ENCODE measurements at regions not wholly inside any gene's neighbourhood (a gene's known extent, or its start where the extent isn't known, plus 50 kb on each side); places are given as distances from the start of the nearest gene placed in this dataset.

- DNase-seq (ENCODE audit: low read depth in 2 of 2), result no peak
Observed at GRCh38 chr9:21564175-21564574, 82.1 kb upstream of the IFNE start.

- DNase-seq (ENCODE audit: low read depth in 2 of 2), result no peak
Observed at GRCh38 chr9:21565155-21565554, 83.0 kb upstream of the IFNE start.

DNA sequence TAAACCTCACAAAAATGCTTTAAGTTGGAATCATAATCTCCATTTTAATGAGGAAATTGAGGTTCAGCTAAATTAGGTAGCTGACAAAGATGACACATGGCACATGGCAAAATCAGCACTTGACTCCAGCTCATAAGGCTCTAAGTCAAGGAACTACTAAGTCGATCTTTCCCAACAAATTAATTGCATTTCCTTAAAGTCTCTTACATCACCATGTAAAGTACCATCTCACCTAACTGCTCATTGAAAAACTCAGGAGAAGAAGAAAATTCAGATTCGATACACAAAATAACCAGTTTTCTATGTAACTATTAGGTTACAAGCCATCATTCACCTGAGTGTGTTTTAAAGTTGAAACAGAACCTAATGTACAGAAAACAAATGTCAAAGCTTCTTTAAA, 85.8 kb upstream of the IFNE start:
- no peak for DNase-seq (ENCODE audit: low read depth in 2 of 2)

DNA sequence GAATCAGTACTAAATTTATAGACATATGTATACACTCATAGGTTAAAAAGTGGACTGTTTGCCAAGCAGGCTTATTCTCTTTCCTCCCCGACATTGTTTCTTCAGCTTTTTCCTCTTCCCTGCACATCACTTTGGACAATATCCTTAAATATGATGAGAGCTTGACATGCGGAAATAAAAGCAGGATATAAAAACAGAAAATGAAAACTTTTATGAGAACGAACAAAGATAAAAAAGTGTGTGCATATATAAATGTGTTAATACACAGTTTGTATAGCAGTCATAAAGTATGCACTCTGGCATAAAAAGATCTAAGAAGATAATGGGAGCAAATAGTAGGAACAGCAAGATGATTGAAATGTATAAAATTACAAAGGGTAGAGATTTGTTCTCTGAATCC, 86.4 kb upstream of the IFNE start:
- DNase-seq (ENCODE audit: low read depth in 2 of 2), result no peak

GRCh38 chr9:21569721-21570120, 87.6 kb upstream of the IFNE start:
- no peak for DNase-seq (ENCODE audit: low read depth in 2 of 2)

DNA sequence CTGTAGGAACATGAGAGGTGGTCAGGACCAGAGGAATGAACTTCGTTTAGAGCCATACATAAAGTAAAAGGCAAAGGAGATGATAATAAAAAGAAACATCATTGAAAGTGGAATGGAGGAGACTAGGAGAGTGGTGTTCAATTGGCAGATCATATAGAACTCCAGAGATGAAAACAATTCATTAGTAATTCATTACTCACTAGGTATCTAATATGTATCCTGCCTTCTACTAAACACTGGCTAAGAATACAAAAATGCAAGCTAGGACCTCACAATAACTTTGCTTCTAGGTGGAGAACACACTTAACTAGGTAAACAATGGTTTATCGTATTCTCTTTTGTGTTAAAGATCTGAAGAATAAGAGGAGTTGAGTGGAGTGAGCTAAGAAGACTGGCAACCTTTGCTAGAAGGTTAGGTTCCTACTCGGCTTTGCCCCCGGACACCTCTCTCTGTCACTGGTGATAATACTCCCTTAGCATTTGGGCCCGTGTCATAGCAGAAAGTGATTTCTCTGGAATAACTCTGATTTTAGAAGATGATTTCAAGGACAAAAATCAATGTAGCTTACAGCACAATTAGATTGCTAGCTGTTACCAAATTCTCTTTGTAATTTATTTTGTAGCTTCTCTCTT, 88.6 kb upstream of the IFNE start:
- no peak for DNase-seq (ENCODE audit: low read depth in 2 of 2)

GRCh38 chr9:21574261-21574660, 92.1 kb upstream of the IFNE start:
- DNase-seq (ENCODE audit: low read depth in 2 of 2), result no peak

DNA sequence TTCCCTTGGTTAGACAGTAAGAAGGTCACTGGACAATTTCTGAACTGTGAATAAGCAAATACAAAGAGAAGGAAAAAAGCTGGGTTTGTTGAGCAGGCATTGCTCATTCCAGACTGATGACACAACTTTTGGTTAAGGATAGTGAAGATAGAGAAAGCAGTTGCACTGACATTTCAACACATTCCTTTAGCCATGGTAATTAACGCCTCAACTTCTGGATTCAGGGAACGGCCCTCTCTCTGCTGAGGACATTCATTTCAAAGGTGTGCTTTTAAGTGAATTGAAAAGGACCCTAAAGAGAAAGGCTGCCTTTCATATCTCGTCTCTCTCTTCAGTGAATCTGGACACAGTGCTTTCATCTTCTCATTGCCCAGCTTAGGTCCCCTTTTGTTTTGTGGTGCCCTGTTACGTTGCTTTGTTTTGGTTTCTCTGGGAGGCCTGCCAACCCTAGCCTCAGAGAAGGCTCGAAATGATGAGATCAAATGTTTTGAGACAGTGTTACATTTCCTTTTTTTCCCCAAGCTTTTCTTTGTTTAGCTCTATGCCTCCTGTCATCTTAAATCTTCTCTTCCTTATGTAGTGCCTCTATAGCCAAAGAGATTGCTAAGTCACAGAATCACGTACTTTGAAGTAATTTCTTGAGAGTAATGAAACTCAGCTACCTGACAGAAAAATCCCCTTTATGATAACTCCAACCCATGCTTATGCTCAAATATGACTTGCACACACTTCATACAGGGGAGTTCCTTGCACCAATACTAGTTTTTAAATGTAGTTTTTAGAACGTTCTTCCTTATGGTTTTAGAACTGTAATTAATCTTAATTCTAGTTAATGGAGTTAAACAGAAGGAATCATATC, 94.4 kb upstream of the IFNE start:
- DNase-seq (ENCODE audit: low read depth in 2 of 2), result no peak

DNA sequence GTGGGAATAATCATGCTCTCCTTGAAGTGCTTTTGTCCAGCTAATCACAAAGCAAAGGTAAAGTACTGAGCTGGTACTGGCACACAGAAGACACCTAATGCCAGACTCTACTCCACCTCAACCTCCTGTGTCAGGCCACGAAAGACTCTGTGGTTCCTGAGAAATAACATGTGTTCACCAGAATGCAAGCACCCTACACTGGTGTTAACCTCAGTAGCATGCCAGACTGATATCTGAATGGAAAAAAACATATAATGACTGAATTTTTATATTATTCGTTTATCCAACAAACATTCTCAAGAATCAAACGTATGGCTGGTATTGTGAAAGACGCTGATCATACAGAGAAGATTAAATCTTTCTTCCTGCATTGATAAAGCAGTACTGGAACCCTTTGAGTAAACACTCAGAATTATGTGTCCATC, 97.1 kb upstream of the IFNE start:
- DNase-seq (ENCODE audit: low read depth in 2 of 2), result no peak

- DNase-seq (ENCODE audit: low read depth in 2 of 2), result no peak
Observed at GRCh38 chr9:21579743-21580142, 97.6 kb upstream of the IFNE start.

DNA sequence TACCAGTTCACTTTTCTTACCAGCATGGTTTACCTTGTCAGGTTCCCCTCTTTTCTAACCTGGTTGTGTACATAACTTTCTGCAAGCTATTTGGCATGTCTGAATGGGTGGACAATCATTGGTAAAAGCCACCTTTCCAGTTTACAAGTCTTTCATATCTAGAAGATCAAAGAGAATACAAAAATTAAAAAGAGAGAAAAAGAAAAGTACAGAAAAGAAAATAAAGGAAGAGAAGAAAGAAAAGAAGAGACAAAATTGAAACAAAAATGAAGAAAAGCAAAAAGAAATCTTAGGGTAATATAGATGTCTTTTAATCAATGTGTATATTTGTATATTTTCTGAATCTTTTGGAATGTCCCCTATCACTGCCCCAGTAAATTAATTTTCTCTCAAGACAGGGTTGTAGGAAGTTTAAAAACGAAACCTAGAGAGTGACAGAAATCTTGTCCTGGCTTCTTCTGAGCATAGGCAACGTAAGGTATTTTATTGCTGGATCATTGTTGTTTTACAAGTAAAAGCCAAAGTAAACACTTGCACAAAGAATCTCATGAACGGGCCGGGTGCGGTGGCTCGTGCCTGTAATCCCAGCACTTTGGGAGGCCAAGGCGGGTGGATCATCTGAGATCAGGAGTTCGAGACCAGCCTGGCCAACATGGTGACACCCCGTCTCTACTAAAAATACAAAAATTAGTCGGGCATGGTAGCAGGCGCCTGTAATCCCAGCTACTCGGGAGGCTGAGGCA, 98.7 kb upstream of the IFNE start:
- no peak for DNase-seq (ENCODE audit: low read depth in 2 of 2)

DNA sequence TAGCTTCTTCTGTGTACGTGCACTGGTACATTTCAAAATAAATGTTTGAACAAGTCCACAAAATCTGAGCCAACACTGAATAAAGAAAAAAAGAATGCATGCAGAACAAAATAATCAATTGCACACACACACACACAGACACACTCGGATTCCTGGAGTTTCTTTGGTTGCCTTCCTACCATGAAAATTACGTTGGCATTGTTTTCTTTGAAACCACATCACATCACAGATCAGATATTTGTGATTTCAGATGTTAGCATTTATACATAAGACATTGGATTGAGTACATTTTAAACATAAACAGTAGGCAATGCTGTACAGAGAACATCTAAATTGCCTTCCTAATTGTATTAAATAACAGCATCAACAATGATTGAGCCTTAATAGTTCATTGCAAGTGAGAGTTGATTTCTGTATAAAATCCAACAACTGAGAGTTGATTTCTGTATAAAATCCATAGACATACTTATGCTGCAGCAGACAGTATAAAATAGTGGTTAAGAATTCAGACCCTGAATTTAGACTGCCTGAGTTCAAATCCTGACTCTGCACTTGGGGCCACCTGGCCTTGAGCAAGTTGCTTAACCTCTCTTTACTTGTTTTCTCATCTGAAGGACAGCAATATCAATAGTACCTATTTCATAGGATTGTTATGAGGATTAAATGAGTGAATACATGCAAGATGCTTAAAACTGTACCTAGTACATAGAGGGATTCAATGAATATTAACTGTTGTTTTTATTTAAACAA, 101.7 kb upstream of the IFNE start:
- no peak for DNase-seq (ENCODE audit: low read depth in 2 of 2)

GRCh38 chr9:21584890-21585289, 102.8 kb upstream of the IFNE start:
- no peak for DNase-seq (ENCODE audit: low read depth in 2 of 2)

GRCh38 chr9:21585756-21586752, 103.9 kb upstream of the IFNE start:
- DNase-seq (ENCODE audit: low read depth in 2 of 2), result no peak

DNA sequence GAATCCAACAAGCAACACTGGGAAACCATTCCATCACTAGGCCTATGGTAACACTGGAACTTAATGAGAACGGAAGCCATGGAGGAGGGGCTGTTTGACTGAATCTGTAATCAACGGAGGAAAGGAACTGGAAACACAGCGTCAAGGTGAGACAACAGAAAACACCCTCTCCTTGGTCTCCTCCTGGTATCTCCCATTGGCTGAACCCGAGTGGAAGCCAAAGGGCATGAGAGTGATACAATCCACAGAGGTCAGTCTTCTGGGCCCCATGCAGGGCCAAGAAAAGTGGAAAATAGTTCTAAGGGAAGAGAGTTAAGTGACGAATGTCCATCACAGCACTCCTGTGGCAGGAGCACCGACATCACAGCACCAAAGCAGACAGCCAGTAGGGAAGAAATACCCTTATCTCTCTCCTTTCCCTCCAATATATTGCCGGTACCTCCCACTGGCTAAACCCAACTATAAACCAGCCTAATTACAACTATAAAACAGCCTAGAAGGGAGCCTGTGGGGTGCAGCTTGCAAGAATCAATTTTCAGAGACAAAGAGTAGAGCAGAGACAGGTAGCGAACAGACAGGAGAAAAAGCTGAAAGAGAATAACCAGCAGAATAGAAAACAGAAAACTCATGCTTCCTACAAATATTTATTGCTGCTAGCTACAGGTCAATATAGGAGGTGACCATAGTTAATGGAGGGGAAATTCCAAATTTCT, 107.4 kb upstream of the IFNE start:
- no peak for DNase-seq (ENCODE audit: low read depth in 2 of 2)

DNA sequence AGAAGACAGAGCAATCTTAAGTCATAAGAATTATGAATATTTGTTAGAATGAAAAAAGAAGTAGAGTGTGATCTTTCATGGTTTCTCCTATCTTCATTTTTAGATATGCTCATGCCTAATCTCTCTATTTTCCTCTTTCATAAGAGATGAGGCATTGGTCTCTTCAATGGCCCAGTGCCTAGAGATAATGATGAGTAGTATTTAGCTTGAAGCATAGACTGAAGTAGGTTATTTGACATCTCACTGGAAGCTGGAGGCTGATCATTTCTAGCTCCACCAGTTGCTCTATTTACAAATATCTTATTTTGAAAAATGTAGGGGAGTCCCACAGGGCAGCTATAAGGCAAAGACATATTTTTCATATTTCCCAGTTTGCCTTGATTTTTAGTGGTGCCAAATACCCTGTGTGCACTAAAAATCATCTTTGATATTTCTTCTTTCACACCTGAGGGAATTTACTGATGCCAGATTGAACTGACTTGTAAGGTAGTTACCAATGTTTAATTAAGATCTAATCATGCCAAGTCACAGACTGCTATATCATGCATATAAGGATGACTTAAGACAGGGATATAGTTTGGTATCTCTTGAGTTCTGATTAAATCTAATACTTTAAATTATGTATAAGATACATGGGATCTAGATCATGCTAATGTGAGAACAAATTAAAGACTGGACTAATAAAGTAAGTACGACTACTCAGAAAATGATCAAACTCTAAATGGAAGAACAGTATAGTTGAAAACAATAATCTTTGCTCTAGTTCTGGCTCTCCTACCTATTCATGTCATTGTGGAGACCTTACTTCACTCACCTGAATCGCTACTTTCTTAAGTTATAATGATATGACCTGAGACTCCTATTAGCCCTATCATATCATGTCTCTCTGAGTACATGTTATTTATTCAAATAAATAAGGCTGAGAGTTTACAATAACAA, 108.2 kb upstream of the IFNE start:
- DNase-seq (ENCODE audit: low read depth in 2 of 2), result no peak

DNA sequence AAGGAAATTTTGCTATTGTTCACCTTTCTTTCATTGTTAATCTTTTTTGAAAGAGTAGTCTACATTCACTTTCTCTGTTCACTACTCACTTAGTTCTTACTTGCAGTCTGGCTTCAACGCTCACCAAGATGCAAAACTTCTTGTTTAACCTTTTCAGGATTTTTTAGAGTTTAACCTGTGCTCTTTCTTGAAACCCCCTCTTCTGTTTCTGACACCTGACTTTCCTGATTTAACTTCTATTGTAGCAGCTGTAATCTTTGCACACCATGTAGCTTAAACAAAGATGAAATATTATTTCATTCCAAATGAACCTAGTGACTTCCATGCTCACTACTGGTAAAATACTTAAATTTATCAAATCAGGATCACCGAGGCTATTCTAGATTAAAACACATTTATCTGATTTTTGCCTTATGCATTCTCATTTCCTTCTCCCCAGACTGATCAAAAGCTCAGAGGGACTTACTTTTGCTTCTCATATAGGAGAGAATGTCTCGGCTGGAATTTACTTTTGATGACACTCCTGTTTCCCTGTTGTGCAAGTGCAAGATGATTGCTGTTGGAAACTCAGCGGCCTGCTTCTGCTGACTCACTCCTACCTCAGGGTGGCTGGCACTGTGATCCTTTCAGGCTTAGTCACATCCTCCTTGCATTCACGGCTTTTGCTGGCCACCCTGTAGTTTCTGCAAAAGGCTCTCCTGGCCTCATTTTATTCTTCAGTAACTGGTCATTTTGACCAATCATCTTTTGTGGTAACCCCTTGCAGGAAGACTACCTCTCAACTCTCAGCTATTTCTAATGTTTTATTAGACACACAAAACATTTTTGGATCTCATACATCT, 109.3 kb upstream of the IFNE start:
- peak; percentile 25 to 37 for DNase-seq (ENCODE audit: low read depth in 2 of 2)

GRCh38 chr9:21592063-21592338, 109.9 kb upstream of the IFNE start:
- DNase-seq (ENCODE audit: low read depth in 2 of 2), result no peak
